Spleen (tissue), 7 donors: ENCODE measurements at regions not wholly inside any gene's neighbourhood (a gene's known extent, or its start where the extent isn't known, plus 50 kb on each side); places are given as distances from the start of the nearest gene placed in this dataset.

Source experiments
- CTCF ChIP-seq, 11 experiments: fragments of 200-600 bp in 7 of 11; fragments of 450-650 bp in 4 of 11; sonication (generic) in 4 of 11; IDR thresholded peaks in 8 of 11; conservative IDR thresholded peaks in 3 of 11; 1 replicate in 7 of 11; 2 replicates in 4 of 11; pipeline versions ENCODE4 v1.4.0 to v1.8.0; 2016 to 2021; ENCODE audit warnings: antibody characterized with exemption in 11 of 11, inconsistent platforms in 4 of 11, mild to moderate bottlenecking in 1 of 11
- POLR2A ChIP-seq, 3 donors: fragments of 450-650 bp; IDR thresholded peaks; one replicate each; pipeline ENCODE4 v1.5.1; 2017; ENCODE audit warnings: antibody characterized with exemption in 3 of 3, mild to moderate bottlenecking in 1 of 3
- donor health status: DM: no; HTN: no; CAD: no; lungs with moderate emphysema.
- donor health status: DM: no; HTN: no; CAD: no.
- donor health status: DM: no; HTN: no; CAD: no.

DNA sequence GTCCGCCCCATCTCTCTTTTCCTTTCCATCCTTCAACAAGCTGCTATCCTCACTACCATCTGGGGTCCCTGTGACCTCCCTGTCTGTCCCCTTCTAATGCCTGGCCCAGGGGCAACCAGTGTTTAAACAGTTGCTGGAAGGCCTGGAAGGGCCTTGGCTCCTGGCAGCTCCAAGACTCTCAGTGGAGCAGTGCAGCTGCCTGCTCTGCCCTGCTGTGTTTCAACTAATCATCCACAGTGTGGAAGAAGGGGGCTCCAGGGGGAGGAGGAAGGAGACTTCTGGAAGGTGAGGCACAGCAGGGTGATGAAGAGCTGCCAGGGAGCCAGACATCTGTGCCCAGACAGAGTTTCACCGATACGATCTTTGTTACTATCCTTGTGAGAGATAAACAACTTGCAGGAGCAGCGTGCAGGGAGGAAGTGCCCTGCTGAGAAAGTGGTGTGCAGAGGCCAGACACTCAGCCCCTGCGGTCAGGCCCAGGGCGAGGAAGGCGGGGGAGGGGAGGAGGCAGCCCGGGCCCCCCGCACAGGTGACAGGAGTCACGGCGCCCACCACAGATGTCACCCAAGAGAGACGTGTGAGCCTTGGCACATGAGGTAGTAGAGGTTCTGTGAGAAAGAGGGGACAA lies 1061.8 kb downstream of the BCL11B start:
- TF ChIP-seq CTCF (IDR thresholded peaks at IDR 0.05 in 8 of 11, conservative IDR thresholded peaks at IDR 0.05 in 3 of 11) (no peak), POLR2A (IDR thresholded peaks at IDR 0.05) (no peak)
